Effector memory CD4-positive, alpha-beta T cell (primary cell): ENCODE measurements at regions not wholly inside any gene's neighbourhood (a gene's known extent, or its start where the extent isn't known, plus 50 kb on each side); places are given as distances from the start of the nearest gene placed in this dataset.
A peak's percentile ranks its signal among the peaks of the same experiment; 100 is the strongest.
"Not testable (repeated sequence)": the region's sequence is repeated elsewhere in the genome, so short reads cannot be mapped to it uniquely, and the experiment has no call there.

Source experiments
- DNase-seq, 3 donors: peaks; one replicate each; pipeline ENCODE4 v3.0.0-alpha.2; 2020
- H3K27ac ChIP-seq: 2 replicates; pipeline ENCODE4 v1.7.0; 2013; ENCODE audit warnings: mild to moderate bottlenecking, low read length, moderate library complexity; ENCODE audit not compliant: insufficient read depth, poor library complexity, severe bottlenecking
- H3K27me3 ChIP-seq: replicated peaks from 2 replicates; pipeline ENCODE4 v1.7.0; 2013; ENCODE audit warnings: mild to moderate bottlenecking, low read length; ENCODE audit not compliant: insufficient read depth, control insufficient read depth, poor library complexity, severe bottlenecking
- H3K36me3 ChIP-seq: 2 replicates; pipeline ENCODE4 v1.7.0; 2013; ENCODE audit warnings: mild to moderate bottlenecking, low read length, moderate library complexity; ENCODE audit not compliant: control insufficient read depth, insufficient read depth
- H3K4me1 ChIP-seq: 2 replicates; pipeline ENCODE4 v1.7.0; 2013; ENCODE audit warnings: low read length, mild to moderate bottlenecking; ENCODE audit not compliant: control insufficient read depth, insufficient read depth, poor library complexity, severe bottlenecking
- H3K4me3 ChIP-seq: 2 replicates; pipeline ENCODE4 v1.7.0; 2013; ENCODE audit warnings: low read length, low read depth, mild to moderate bottlenecking; ENCODE audit not compliant: insufficient read depth, poor library complexity, severe bottlenecking
- H3K9me3 ChIP-seq: 2 replicates; pipeline ENCODE4 v1.7.0; 2013; ENCODE audit warnings: mild to moderate bottlenecking, low read length, moderate library complexity; ENCODE audit not compliant: control insufficient read depth

GRCh38 chr1:221254813-221255212 is 375.6 kb downstream of the HLX start:
- Histone ChIP-seq H3K4me1 (no peaks in the 10 kb centered on the region), H3K9me3 (no peaks in the 10 kb centered on the region), H3K27me3 (no peaks in the 10 kb centered on the region), H3K27ac (no peak overlapping the region), H3K36me3 (no peaks in the 10 kb centered on the region), H3K4me3 (no peak overlapping the region)
- no peak for DNase-seq

DNA sequence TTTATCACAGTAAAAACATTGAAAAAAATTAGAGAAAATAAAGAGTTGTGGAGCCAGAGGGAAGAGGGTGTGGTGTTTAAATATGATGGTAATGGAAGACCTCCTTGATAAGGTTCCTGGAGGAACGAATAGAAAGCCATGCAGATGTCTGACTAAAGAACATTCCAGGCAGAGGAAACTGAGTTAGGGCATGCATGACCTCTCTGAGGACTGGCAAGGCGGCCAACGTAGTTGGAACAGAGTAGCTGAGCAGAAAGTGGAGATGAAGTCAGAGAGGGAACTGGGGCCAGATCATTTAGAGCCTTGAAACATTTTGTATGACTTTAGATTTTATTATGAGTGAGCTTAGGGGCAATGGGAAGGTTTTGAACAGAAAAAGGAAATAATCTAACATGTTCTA is 377.5 kb downstream of the HLX start:
- no peaks in the 10 kb centered on the region for H3K9me3 ChIP-seq
- no peaks in the 10 kb centered on the region for H3K27me3 ChIP-seq
- H3K4me3 ChIP-seq = no peak overlapping the region
- H3K4me1 ChIP-seq = no peaks in the 10 kb centered on the region
- no peaks in the 10 kb centered on the region for H3K36me3 ChIP-seq
- DNase-seq = no peak
- H3K27ac ChIP-seq = no peak overlapping the region

DNA sequence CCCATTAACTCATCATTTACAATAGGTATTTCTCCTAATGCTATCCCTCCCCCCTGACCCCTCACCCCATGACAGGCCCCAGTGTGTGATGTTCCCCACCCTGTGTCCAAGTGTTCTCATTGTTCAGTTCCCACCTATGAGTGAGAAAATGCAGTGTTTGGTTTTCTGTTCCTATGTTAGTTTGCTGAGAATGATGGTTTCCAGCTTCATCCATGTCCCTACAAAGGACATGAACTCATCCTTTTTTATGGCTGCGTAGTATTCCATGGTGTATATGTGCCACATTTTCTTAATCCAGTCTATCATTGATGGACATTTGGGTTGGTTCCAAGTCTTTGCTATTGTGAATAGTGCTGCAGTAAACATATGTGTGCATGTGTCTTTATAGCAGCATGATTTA is 378.3 kb downstream of the HLX start:
- H3K4me1 ChIP-seq, H3K4me3 ChIP-seq, H3K27ac ChIP-seq, H3K9me3 ChIP-seq, DNase-seq, H3K36me3 ChIP-seq, H3K27me3 ChIP-seq: not testable (repeated sequence)

- DNase-seq, H3K9me3 ChIP-seq, H3K27ac ChIP-seq, H3K4me3 ChIP-seq, H3K27me3 ChIP-seq, H3K4me1 ChIP-seq, H3K36me3 ChIP-seq: not testable (repeated sequence)
Observed at GRCh38 chr1:221262677-221263076, 383.4 kb downstream of the HLX start.

DNA sequence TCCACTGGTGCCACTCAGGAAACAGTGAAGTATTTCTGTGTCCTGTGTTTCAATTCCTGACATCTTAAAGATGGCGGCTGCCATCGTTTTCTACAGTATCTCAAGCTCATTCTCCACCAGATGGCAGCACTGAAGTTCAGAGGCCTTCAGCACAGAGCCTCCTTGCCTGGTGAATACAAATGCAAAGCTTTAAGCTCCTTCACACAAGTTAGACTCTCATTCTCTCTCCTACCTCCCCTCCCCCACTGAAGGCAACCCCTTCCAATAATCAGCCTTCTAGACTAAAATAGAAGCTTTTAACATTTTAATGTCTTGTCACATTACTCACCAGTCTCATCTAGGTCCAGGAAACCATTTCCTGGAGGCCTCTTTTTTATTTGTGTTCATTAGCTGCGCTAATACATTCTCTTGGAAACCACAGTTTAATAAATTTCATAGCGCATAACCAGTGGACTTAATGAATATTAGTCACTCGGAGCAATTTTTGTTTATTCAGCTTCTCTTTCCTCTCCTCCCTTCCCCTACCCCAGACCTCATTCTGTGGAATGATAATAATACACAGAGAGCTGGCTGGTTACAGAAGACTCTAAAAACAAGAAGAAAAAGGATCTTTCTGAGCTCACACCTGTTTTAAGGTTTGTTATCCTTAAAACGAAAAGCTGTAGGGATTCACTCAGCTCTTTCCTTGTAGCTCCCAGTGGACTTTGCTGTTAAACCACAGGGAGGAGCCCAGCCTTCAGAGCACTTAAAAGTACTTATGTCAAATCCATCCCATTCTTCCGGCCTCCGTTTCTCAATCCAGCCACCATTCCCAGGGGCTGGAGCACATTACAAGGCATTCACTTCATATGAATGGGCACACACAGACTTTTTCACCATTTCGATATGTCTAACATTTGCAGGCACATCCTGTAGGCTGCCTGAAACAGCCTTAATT is 384.9 kb downstream of the HLX start:
- Histone ChIP-seq H3K27me3 (no peaks in the 10 kb centered on the region), H3K36me3 (no peaks in the 10 kb centered on the region), H3K4me3 (no peak overlapping the region), H3K9me3 (no peaks in the 10 kb centered on the region), H3K4me1 (no peaks in the 10 kb centered on the region), H3K27ac (no peak overlapping the region)
- peak in 1 of 3 donors; percentile 9 for DNase-seq

- H3K4me3 ChIP-seq = no peak overlapping the region
- H3K27ac ChIP-seq = no peak overlapping the region
- no peaks in the 10 kb centered on the region for H3K4me1 ChIP-seq
- H3K36me3 ChIP-seq = no peaks in the 10 kb centered on the region
- no peak for DNase-seq
- H3K27me3 ChIP-seq = no peaks in the 10 kb centered on the region
- H3K9me3 ChIP-seq = no peaks in the 10 kb centered on the region
Observed at GRCh38 chr1:221264848-221265247, 385.6 kb downstream of the HLX start.

DNA sequence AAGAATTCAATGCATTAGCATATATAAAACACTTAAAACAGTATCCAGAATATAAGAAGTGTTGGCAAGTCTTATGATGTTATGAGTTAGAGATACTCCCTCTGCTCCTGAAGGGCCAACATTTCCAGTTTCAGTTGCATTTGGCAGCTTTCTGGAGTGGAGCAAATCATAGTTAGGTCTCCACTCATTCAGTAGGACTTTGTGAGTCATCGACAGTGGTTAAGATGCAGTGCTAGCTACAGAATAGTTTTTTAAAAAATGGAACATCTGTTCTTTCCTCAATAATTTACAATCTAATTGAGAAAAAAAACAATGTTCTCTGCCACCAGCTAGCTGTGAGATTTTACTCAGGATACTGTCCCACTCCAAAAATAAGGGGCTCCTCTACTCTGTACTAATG is 389.1 kb downstream of the HLX start:
- DNase-seq = no peak
- Histone ChIP-seq H3K4me3 (no peak overlapping the region), H3K27me3 (no peaks in the 10 kb centered on the region), H3K4me1 (no peaks in the 10 kb centered on the region), H3K27ac (no peak overlapping the region), H3K36me3 (no peaks in the 10 kb centered on the region), H3K9me3 (no peaks in the 10 kb centered on the region)

- Histone ChIP-seq H3K36me3 (no peaks in the 10 kb centered on the region), H3K27ac (no peak overlapping the region), H3K27me3 (no peaks in the 10 kb centered on the region), H3K4me1 (no peaks in the 10 kb centered on the region), H3K4me3 (no peak overlapping the region), H3K9me3 (no peaks in the 10 kb centered on the region)
- no peak for DNase-seq
Observed at GRCh38 chr1:221271701-221272100, 392.5 kb downstream of the HLX start.

GRCh38 chr1:221272940-221273339 is 393.7 kb downstream of the HLX start:
- Histone ChIP-seq H3K4me1 (no peaks in the 10 kb centered on the region), H3K9me3 (no peaks in the 10 kb centered on the region), H3K4me3 (no peak overlapping the region), H3K27me3 (no peaks in the 10 kb centered on the region), H3K27ac (no peak overlapping the region), H3K36me3 (no peaks in the 10 kb centered on the region)
- DNase-seq = no peak

- Histone ChIP-seq H3K4me3 (no peak overlapping the region), H3K27me3 (no peaks in the 10 kb centered on the region)
Observed at GRCh38 chr1:221274373-221274772, 395.1 kb downstream of the HLX start.

More at GRCh38 chr1:221274373-221274772, 395.1 kb downstream of the HLX start:
- Histone ChIP-seq H3K4me1 (no peaks in the 10 kb centered on the region), H3K9me3 (no peaks in the 10 kb centered on the region), H3K36me3 (no peaks in the 10 kb centered on the region), H3K27ac (no peak overlapping the region)
- no peak for DNase-seq
